HepG2 (cell line): ENCODE measurements at regions not wholly inside any gene's neighbourhood (a gene's known extent, or its start where the extent isn't known, plus 50 kb on each side); places are given as distances from the start of the nearest gene placed in this dataset.
"Not testable (repeated sequence)": the region's sequence is repeated elsewhere in the genome, so short reads cannot be mapped to it uniquely, and the experiment has no call there.

Source experiments
- ATAC-seq: fragments of 200-7000 bp; cut with Tn5 transposase; 3 replicates; pipeline ENCODE4 v1.9.1; 2020; ENCODE audit warnings: mild to moderate bottlenecking, moderate library complexity
- BruUV-seq: library from RNA; stranded (reverse); fragments of 400-500 nt; replicated peaks from 2 replicates; lab custom pipeline; 2021; lab: Mats Ljungman, UMichigan
- CTCF ChIA-PET: fragments of 300-600 bp; formaldehyde crosslinking; extraction: SDS; loops from one replicate; lab custom pipeline; 2021; ENCODE audit warnings: low total read pairs, inconsistent platforms, low intra/inter-chr PET ratio; lab: Yijun Ruan, JAX
- POLR2A ChIA-PET: fragments of 350-600 bp; sonication (Branson Sonifier 250); formaldehyde crosslinking; loops from one replicate; lab custom pipeline; 2020; ENCODE audit warnings: antibody characterized with exemption, inconsistent platforms; lab: Yijun Ruan, JAX
- DNase-seq: peaks from one replicate; pipeline ENCODE4 v3.0.0-alpha.2; 2015; ENCODE audit warnings: low spot score
- FAIRE-seq: peaks from 3 replicates; lab custom pipeline; 2011; peaks lifted over from hg19 to GRCh38; lab: Jason Lieb, UNC
- H2AFZ ChIP-seq: one replicate; pipeline ENCODE4 v1.6.1; 2011; ENCODE audit warnings: low read length, inconsistent platforms
- H3K27ac ChIP-seq: fragments of 300-600 bp; 3 replicates; pipeline ENCODE4 v1.8.0; 2011; ENCODE audit warnings: mixed run types, mild to moderate bottlenecking, mixed read lengths, low read length, inconsistent platforms; ENCODE audit not compliant: insufficient read depth; ENCODE audit errors: extremely low read length
- H3K27me3 ChIP-seq, 2 experiments: fragments of 200-600 bp in 1 of 2; 2 replicates in 1 of 2; 3 replicates in 1 of 2; pipeline versions ENCODE4 v1.6.0 to v1.8.0; 2011; ENCODE audit warnings: low read length in 2 of 2, mild to moderate bottlenecking in 2 of 2, moderate library complexity in 2 of 2, inconsistent platforms in 1 of 2; ENCODE audit not compliant: insufficient read depth in 2 of 2, control insufficient read depth in 1 of 2
- H3K36me3 ChIP-seq, 2 experiments: fragments of 200-600 bp in 1 of 2; replicated peaks in 1 of 2; 2 replicates in 1 of 2; 3 replicates in 1 of 2; pipeline versions ENCODE4 v1.5.1 to v1.8.0; 2011; ENCODE audit warnings: low read length in 2 of 2, inconsistent platforms in 1 of 2; ENCODE audit not compliant: insufficient read depth in 2 of 2, control insufficient read depth in 1 of 2
- H3K4me1 ChIP-seq: 2 replicates; pipeline ENCODE4 v1.5.1; 2012; ENCODE audit warnings: low read length, inconsistent platforms; ENCODE audit not compliant: insufficient read depth
- H3K4me2 ChIP-seq: 2 replicates; pipeline ENCODE4 v1.6.0; 2011; ENCODE audit warnings: low read depth, low read length, inconsistent platforms
- H3K4me3 ChIP-seq, 3 experiments: fragments of 200-600 bp in 1 of 3; sonication (generic), shearing (Covaris generic) in 1 of 3; replicated peaks in 1 of 3; 2 replicates each; pipeline ENCODE4 v1.5.1; 2011 to 2016; ENCODE audit warnings: low read length in 3 of 3, inconsistent platforms in 2 of 3, low read depth in 2 of 3, mild to moderate bottlenecking in 2 of 3, control low read depth in 1 of 3, mixed read lengths in 1 of 3; ENCODE audit not compliant: insufficient read depth in 1 of 3
- H3K79me2 ChIP-seq: one replicate; pipeline ENCODE4 v1.6.1; 2011; ENCODE audit warnings: low read length, inconsistent platforms; ENCODE audit not compliant: insufficient read depth
- H3K9ac ChIP-seq: 2 replicates; pipeline ENCODE4 v1.6.0; 2011; ENCODE audit warnings: mild to moderate bottlenecking, low read depth, low read length, inconsistent platforms; ENCODE audit not compliant: insufficient read depth
- H3K9me3 ChIP-seq: 2 replicates; pipeline ENCODE4 v1.5.1; 2012; ENCODE audit warnings: mild to moderate bottlenecking, low read length
- H4K20me1 ChIP-seq: 2 replicates; pipeline ENCODE4 v1.6.0; 2011; ENCODE audit warnings: inconsistent platforms, mild to moderate bottlenecking, low read length, moderate library complexity; ENCODE audit not compliant: insufficient read depth
- CREM ChIP-seq, 2 experiments: sonication (generic) in 1 of 2; formaldehyde crosslinking in 1 of 2; IDR thresholded peaks; 2 replicates each; pipeline versions ENCODE4 v1.4.0 to v1.6.1; 2016 to 2020; ENCODE audit warnings: antibody characterized with exemption in 1 of 2, mild to moderate bottlenecking in 1 of 2, missing genetic modification reagents in 1 of 2
- IKZF4 ChIP-seq: sonication (generic); formaldehyde crosslinking; IDR thresholded peaks from 2 replicates; pipeline ENCODE4 v1.5.1; 2020; ENCODE audit warnings: borderline replicate concordance, mild to moderate bottlenecking, low read depth, missing genetic modification reagents; ENCODE audit errors: not compliant biosample characterization
- MED13 ChIP-seq: sonication (generic); formaldehyde crosslinking; IDR thresholded peaks from 2 replicates; pipeline ENCODE4 v1.5.0; 2020; ENCODE audit warnings: missing genetic modification reagents
- SETDB1 ChIP-seq: sonication (generic); formaldehyde crosslinking; IDR thresholded peaks from 2 replicates; pipeline ENCODE4 v1.5.1; 2020; ENCODE audit warnings: missing genetic modification reagents, mild to moderate bottlenecking, borderline replicate concordance
- TBP ChIP-seq: sonication (generic); formaldehyde crosslinking; IDR thresholded peaks from 2 replicates; pipeline ENCODE4 v1.5.0; 2020; ENCODE audit warnings: missing genetic modification reagents
- ZNF501 ChIP-seq: sonication (generic); formaldehyde crosslinking; IDR thresholded peaks from 2 replicates; pipeline ENCODE4 v1.5.1; 2020; ENCODE audit warnings: mild to moderate bottlenecking, moderate library complexity, missing genetic modification reagents
- ZNF652 ChIP-seq: IDR thresholded peaks from 2 replicates; pipeline ENCODE4 v1.6.1; 2016; ENCODE audit warnings: low read depth, borderline replicate concordance
- WGBS: methylation state at CpG from one replicate; pipeline ENCODE4 v1.1.6; 2017; ENCODE audit warnings: low lambda C conversion rate; 5-methylcytosine and 5-hydroxymethylcytosine counted together
- in situ Hi-C: cut with HindIII; loops from 2 replicates; pipeline ENCODE4 v1.10.0; 2017; ENCODE audit warnings: low pct_unique_long_range_greater_than_20kb; ENCODE audit not compliant: extremely low pct_ligation_motif_present
- intact Hi-C: fragments of 100-400 bp; cut with micrococcal nuclease; formaldehyde crosslinking; loops from one replicate; pipeline ENCODE4 v1.10.0; 2022; ENCODE audit not compliant: unreplicated experiment
- TF ChIP-seq, protein P1 (sequence below): sonication (generic); formaldehyde crosslinking; IDR thresholded peaks from 2 replicates; pipeline ENCODE4 v1.4.0; 2020; ENCODE audit warnings: mild to moderate bottlenecking, missing genetic modification reagents
- TF ChIP-seq, protein P2 (sequence below): sonication (generic); formaldehyde crosslinking; IDR thresholded peaks from 2 replicates; pipeline ENCODE4 v1.4.0; 2020; ENCODE audit warnings: mild to moderate bottlenecking, missing genetic modification reagents
- TF ChIP-seq, protein P3 (sequence below): sonication (generic); formaldehyde crosslinking; IDR thresholded peaks from 2 replicates; pipeline ENCODE4 v1.8.0; 2022; ENCODE audit warnings: mild to moderate bottlenecking, missing genetic modification reagents, borderline replicate concordance
- TF ChIP-seq, protein P4 (sequence below): sonication (generic); formaldehyde crosslinking; IDR thresholded peaks from 2 replicates; pipeline ENCODE4 v1.4.0; 2020; ENCODE audit warnings: missing genetic modification reagents, borderline replicate concordance

DNA sequence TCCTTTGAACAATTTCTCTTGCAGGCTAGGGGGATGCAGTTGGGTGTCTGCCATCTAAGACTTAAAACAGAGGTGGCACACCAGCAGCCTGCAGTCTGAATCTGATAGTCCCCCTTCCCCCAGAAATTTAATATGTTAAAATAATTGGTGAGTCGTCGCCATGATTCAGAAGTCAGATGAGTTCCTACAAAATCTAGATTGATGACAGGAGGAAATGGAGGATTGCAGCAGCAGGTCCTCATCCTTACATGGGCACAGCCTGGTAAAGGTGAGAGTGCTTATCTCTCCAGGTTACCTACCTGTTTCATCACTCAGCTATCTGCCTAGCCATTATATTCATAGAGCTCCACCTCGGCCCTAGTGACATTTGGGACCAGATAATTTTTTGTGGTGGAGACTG lies 112.3 kb downstream of the PCSK1 start:
- Histone ChIP-seq H3K9ac (no peak overlapping the region), H3K4me3 (no peak overlapping the region), H3K27ac (no peak overlapping the region), H4K20me1 (no peaks in the 10 kb centered on the region), H3K79me2 (no peaks in the 10 kb centered on the region), H3K9me3 (no peaks in the 10 kb centered on the region), H3K4me2 (no peak overlapping the region), H3K4me1 (peaks cover 30% of the 10 kb centered on the region), H3K36me3 (no peaks in the 10 kb centered on the region), H3K27me3 (no peaks in the 10 kb centered on the region), H2AFZ (no peak overlapping the region)
- ChIA-PET POLR2A (no interaction called here), CTCF (no interaction called here)
- in situ Hi-C loops (no loop called here), intact Hi-C loops (no loop called here)
- TF ChIP-seq TBP (CRISPR knock-in tag) (no peak), IKZF4 (CRISPR knock-in tag) (no peak), MED13 (CRISPR knock-in tag) (no peak), CREM (IDR thresholded peaks at IDR 0.05) (no peak), CREM (CRISPR knock-in tag; IDR thresholded peaks at IDR 0.05) (no peak), ZNF652 (CRISPR knock-in tag) (no peak), SETDB1 (CRISPR knock-in tag) (no peak), ZNF501 (CRISPR knock-in tag) (no peak)
- TF ChIP-seq, protein P1, sequence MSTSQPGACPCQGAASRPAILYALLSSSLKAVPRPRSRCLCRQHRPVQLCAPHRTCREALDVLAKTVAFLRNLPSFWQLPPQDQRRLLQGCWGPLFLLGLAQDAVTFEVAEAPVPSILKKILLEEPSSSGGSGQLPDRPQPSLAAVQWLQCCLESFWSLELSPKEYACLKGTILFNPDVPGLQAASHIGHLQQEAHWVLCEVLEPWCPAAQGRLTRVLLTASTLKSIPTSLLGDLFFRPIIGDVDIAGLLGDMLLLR, result no peak
- TF ChIP-seq, protein P2, sequence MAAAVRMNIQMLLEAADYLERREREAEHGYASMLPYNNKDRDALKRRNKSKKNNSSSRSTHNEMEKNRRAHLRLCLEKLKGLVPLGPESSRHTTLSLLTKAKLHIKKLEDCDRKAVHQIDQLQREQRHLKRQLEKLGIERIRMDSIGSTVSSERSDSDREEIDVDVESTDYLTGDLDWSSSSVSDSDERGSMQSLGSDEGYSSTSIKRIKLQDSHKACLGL (CRISPR knock-in tag), result no peak
- TF ChIP-seq, protein P3, sequence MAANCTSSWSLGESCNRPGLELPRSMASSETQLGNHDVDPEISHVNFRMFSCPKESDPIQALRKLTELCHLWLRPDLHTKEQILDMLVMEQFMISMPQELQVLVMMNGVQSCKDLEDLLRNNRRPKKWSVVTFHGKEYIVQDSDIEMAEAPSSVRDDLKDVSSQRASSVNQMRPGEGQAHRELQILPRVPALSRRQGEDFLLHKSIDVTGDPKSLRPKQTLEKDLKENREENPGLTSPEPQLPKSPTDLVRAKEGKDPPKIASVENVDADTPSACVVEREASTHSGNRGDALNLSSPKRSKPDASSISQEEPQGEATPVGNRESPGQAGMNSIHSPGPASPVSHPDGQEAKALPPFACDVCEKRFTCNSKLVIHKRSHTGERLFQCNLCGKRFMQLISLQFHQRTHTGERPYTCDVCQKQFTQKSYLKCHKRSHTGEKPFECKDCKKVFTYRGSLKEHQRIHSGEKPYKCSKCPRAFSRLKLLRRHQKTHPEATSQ, result no peak
- TF ChIP-seq, protein P4, sequence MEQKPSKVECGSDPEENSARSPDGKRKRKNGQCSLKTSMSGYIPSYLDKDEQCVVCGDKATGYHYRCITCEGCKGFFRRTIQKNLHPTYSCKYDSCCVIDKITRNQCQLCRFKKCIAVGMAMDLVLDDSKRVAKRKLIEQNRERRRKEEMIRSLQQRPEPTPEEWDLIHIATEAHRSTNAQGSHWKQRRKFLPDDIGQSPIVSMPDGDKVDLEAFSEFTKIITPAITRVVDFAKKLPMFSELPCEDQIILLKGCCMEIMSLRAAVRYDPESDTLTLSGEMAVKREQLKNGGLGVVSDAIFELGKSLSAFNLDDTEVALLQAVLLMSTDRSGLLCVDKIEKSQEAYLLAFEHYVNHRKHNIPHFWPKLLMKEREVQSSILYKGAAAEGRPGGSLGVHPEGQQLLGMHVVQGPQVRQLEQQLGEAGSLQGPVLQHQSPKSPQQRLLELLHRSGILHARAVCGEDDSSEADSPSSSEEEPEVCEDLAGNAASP (CRISPR knock-in tag), result no peak
- 100% methylated on average over 3 of the region's 3 CpGs for WGBS
- DNase-seq, result no peak
- BruUV-seq, result no TSS peak
- FAIRE-seq, result no peak
- no peak for ATAC-seq

DNA sequence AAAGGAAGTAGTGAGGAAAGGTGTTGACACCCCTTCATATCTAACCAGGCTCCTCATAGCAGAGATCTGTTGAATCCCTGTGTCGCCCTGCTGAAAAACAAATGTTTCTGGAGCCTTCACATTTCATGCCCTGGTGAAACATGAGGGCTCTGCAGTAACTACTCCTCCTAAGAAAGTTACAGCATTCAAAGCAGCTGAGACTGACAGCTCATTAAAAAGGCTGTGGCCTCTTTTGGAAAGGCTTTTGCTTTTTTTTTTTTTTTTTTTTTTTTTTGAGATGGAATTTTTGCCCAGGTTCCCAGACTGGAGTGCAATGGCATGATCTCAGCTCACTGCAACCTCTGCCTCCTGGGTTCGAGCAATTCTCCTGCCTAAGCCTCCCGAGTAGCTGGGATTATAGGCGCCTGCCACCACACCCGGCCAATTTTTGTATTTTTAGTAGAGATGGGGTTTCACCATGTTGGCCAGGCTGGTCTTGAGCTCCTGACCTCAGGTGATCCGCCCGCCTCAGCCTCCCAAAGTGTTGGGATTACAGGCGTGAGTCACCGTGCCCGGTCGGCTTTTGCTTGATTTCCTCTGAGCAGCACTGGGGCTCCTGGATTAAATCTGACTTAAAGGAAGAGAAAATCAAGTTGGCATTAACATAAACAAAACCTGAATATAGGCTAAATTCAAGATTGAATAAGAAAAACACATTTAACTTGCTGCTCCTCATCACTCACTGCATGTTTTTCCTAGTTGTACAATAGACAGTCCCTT lies 112.9 kb downstream of the PCSK1 start:
- H3K4me3 ChIP-seq, FAIRE-seq, H4K20me1 ChIP-seq, H2AFZ ChIP-seq, H3K9me3 ChIP-seq, H3K9ac ChIP-seq, ATAC-seq, CTCF ChIA-PET, intact Hi-C loops, BruUV-seq, H3K4me2 ChIP-seq, H3K79me2 ChIP-seq, H3K27me3 ChIP-seq, H3K36me3 ChIP-seq, in situ Hi-C loops, H3K27ac ChIP-seq, DNase-seq: not testable (repeated sequence)
- POLR2A ChIA-PET, result interaction anchor here (0.6 kb wide), 1 partner anchor 324 kb away, joined by 4 read pairs; no protein-coding TSS in a partner anchor
- H3K4me1 ChIP-seq, result peaks cover 36% of the 10 kb centered on the region
- 96% methylated on average over 11 of the region's 11 CpGs for WGBS
